ENCODE measurements at regions not wholly inside any gene's neighbourhood (a gene's known extent, or its start where the extent isn't known, plus 50 kb on each side); places are given as distances from the start of the nearest gene placed in this dataset.
A peak's percentile ranks its signal among the peaks of the same experiment; 100 is the strongest.
"Not testable (repeated sequence)": the region's sequence is repeated elsewhere in the genome, so short reads cannot be mapped to it uniquely, and the experiment has no call there.

DNA sequence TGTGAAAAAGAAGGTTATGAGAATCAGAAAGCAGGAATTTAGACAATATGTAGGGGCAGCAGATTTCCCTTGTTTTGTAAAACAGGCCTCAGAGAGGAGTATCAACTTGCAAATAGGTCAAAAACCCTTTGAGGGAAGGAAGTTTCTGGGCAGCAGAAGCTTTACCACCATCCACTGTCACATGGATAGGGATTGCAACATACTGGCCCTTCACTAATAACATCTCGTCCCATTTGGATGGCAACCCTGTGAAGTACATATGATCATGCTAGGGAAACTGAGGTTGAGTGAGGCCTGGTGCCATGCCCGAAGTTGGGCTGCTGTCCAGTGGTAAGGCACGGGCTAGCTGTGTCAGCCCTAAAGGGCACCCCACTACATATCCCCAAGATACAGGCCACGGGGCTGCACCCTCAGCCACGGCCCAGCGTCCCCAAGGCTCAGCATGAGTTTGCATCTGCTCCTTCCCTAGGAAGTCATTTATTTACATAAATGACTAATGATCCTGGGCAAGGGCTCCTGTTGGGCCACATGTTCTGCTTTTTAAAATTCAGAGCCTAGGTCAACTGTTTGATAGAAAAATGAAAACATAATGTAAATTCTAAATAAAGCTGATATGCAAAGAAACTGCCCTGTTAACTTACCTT is 310.4 kb upstream of the PLGLB1 start:
- H3K36me3 Mint-ChIP-seq; DNase-seq (ENCODE audit: low spot score in 2 of 2); H3K4me3 Mint-ChIP-seq; H3K27ac Mint-ChIP-seq; ATAC-seq; H3K9me3 Mint-ChIP-seq: not testable (repeated sequence)
- peaks cover 19% of the 10 kb centered on the region for H3K4me1 Mint-ChIP-seq

DNA sequence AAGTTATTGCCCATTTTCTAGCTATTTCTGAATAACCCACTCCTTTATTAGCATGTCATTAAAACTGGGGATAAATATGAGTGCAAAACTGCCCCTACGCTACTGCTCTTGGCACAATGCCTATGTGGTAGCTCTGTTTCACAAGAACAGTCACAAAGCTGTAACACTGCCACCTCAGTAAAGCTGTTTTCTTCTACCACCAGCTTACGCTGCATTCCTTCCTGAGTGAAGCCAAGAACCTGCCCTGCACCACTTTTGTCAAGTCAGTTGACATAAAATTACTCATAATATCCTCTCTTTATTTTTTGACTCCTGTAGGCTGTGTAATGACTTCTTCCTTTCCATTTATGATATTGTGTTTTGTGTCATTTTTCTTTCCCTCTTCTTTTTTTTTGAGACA is 313.2 kb upstream of the PLGLB1 start:
- peak; percentile 84 for ATAC-seq
- H3K4me1 Mint-ChIP-seq = peaks cover 19% of the 10 kb centered on the region
- not testable (repeated sequence) for H3K36me3 Mint-ChIP-seq; H3K4me3 Mint-ChIP-seq; DNase-seq (ENCODE audit: low spot score in 2 of 2); H3K27ac Mint-ChIP-seq; H3K9me3 Mint-ChIP-seq

DNA sequence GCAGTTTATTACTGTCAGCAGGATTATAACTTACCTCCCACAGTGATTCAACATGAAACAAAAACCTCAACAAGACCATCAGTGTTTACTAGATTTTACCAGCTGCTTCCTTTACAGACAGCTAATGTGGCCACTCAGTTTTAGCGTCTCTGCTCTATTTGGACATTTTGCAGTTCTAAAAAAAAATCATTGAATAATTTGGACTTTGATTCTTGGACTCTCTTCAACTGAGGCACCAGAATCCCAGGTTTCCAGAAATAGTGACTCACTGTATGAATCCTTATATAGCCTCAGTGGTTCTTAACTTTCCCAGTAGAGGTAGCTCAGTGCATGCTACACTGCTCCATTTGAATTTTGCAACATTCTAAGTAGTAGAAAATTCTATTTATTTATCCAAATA is 317.4 kb upstream of the PLGLB1 start:
- ATAC-seq = peak; percentile 24
- H3K9me3 Mint-ChIP-seq; H3K36me3 Mint-ChIP-seq; H3K4me3 Mint-ChIP-seq; DNase-seq (ENCODE audit: low spot score in 2 of 2); H3K27ac Mint-ChIP-seq: not testable (repeated sequence)
- peaks cover 14% of the 10 kb centered on the region for H3K4me1 Mint-ChIP-seq

DNA sequence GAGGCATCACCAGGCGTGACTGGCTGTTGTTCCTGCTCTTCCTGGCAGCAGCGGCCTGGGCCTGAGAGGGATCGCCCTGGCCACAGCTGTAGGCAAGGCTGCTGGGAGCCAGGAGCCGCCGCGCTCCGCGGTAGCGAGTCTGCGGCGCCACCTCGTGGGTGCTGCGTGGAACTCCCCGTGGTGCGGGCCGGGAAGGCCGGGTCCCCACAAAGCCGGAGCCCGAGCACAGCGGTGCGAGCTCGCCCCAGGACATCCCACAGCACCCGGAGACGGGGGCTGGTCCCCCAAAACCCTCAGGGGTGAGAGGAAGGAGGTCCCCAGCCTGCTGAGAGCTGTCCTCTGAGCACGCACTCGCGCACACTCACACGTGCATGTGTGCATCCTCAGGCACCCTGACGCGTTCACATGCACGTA is 320.0 kb upstream of the PLGLB1 start:
- not testable (repeated sequence) for H3K9me3 Mint-ChIP-seq, H3K4me3 Mint-ChIP-seq, ATAC-seq, H3K27ac Mint-ChIP-seq, H3K4me1 Mint-ChIP-seq, H3K36me3 Mint-ChIP-seq
- peak; percentile 52 to 80 for DNase-seq (ENCODE audit: low spot score in 2 of 2)

DNA sequence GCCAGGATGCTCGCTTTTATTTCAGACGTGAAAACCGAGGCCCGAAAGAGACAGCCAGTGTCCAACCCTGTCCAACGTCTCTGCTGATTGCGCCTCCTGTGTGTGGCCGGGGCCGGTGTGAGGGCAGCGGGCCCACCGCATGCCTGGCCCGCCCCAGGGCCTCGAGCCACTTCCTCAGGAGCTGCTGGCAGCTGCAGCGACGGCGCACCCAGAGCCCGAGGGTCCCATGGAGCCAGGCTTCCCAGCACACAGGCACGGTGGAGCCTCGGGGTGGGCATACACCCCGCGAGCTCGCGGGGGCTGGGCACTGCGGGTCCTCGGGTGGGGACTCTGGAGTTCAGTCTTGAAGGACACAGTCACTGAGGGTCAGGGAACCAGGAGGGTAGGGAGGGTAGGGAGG is 320.5 kb upstream of the PLGLB1 start:
- not testable (repeated sequence) for H3K4me1 Mint-ChIP-seq; H3K9me3 Mint-ChIP-seq; DNase-seq (ENCODE audit: low spot score in 2 of 2); H3K4me3 Mint-ChIP-seq; H3K27ac Mint-ChIP-seq; H3K36me3 Mint-ChIP-seq; ATAC-seq

DNA sequence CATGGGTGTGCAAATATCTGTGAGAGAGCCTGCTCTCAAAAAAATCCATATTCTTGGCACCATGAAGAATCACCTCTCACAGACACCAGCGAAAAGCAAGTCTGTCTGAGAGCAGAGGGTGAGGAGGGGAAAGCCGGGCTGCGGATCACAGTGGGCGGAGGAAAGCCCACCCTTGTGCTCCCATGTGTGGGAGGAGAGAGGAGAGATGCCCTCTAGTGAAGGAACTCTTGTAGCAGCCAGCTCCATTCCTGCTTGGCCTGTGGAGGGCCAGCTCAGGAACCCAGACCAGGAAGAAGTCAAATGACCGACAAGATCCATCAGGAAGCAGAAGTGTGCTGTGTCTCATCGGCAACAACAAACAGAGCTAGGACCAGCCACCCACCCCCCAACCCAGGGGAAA is 321.7 kb upstream of the PLGLB1 start:
- not testable (repeated sequence) for H3K9me3 Mint-ChIP-seq, ATAC-seq, H3K36me3 Mint-ChIP-seq, H3K27ac Mint-ChIP-seq, H3K4me1 Mint-ChIP-seq, H3K4me3 Mint-ChIP-seq
- peak in 1 of 2 donors; percentile 37 for DNase-seq (ENCODE audit: low spot score in 2 of 2)

DNA sequence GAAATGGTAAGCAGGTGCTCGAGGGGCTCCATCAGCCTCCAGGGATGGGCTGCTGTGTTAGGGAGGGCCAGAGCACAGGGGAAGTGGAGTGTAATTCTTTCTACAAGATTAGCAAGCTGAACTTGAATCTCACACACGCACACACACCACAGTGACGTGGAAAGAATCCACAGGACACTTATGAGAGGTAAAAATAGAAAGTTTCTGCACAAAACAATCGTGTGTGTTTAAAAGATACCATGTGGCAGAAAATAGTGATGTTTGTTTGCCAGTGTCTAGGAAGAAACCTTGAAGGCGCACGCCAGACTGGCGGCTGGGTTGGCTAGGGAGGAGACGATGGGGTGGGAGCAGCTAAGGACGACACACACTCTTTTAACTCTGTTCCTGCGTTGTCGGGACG is 323.6 kb upstream of the PLGLB1 start:
- not testable (repeated sequence) for ATAC-seq; DNase-seq (ENCODE audit: low spot score in 2 of 2); H3K27ac Mint-ChIP-seq; H3K36me3 Mint-ChIP-seq; H3K9me3 Mint-ChIP-seq; H3K4me1 Mint-ChIP-seq; H3K4me3 Mint-ChIP-seq

DNA sequence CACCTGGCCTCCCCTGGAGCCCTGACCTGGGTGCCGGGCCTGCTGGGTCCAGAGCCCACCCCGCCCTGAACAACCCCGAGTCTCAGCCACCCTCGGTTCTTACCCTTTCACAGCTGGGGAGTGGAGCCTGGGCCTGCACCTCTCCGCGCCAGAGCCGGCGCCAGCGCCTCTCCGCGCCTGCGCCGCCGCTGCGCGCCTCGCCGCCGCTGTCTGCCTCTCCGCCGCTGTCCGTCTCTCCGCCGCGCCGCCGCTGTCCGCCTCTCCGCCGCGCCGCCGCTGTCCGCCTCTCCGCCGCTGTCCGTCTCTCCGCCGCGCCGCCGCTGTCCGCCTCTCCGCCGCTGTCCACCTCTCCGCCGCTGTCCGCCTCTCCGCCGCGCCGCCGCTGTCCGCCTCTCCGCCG is 326.9 kb upstream of the PLGLB1 start:
- H3K27ac Mint-ChIP-seq; DNase-seq (ENCODE audit: low spot score in 2 of 2); H3K4me3 Mint-ChIP-seq; ATAC-seq; H3K36me3 Mint-ChIP-seq; H3K4me1 Mint-ChIP-seq; H3K9me3 Mint-ChIP-seq: not testable (repeated sequence)

DNA sequence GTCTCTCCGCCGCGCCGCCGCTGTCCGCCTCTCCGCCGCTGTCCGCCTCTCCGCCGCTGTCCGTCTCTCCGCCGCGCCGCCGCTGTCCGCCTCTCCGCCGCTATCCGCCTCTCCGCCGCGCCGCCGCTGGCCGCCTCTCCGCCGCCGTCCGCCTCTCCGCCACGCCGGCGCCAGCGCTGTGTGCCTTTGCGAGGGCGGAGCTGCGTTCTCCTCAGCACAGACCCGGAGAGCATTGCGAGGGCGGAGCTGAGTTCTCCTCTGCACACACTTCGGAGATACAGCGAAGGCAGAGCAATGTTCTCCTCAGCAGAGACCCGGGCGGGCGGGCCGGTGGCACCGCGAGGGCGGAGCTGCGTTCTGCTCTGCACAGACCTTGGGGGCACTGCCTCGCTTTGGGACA is 327.4 kb upstream of the PLGLB1 start:
- not testable (repeated sequence) for H3K9me3 Mint-ChIP-seq; H3K36me3 Mint-ChIP-seq; H3K4me1 Mint-ChIP-seq; ATAC-seq; H3K27ac Mint-ChIP-seq; DNase-seq (ENCODE audit: low spot score in 2 of 2); H3K4me3 Mint-ChIP-seq

DNA sequence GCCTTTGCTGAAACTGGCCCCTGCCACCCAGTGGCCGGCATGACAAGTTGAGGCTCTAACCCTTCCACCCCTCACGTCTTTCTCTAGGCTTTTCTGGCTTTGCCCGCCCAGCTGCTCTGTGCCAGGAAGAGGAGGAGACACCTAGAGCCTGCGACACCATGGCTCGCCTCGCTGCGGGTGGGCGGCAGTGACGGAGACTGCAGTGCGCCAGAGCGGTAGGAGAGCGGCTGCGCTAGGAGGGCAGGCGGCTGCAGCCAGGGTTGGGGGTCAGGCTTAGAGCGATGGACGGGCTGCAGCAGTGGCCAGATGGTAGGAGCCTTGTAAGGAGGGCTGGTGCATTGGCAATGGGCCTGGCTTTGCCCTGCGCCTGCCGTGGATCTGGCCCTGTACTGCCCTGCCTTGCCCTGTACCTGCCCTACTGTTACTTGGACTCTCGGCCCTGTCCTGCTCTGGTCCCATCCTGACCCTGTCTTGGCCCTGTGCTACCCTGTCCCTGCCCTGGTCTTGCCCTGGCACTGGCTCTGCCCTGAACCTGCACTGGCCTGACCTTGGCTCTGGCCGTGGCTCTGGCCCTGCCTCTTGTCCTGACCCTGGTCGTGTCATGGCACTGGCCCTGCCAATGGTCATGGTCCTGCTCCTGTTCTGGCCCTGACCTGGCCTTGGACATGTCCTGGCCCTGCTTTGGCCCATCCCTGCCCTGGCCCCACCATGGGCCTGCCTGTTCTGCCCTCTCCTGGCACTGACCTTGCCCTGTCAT is 330.7 kb upstream of the PLGLB1 start:
- not testable (repeated sequence) for H3K36me3 Mint-ChIP-seq; DNase-seq (ENCODE audit: low spot score in 2 of 2); H3K27ac Mint-ChIP-seq; H3K4me1 Mint-ChIP-seq; H3K9me3 Mint-ChIP-seq; ATAC-seq; H3K4me3 Mint-ChIP-seq

DNA sequence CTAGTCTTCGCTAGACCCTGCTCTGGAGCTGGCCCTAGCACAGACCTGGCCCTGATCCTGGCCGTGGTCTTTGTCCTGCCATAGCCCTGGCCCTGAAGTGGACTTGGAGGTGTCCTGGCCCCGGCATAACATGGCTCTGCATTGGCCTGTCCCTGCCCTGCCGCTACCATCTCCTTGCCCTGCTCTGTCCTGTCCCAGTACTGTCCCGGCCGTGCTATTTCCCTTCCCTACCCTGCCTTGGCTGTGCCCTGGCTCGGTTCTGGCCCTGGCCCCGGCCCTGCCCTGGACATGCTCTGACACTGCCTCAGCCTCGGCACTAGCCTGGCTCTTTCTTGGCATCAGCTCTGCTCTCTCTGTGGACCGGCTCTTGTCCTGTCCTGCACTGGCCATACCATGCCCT is 331.8 kb upstream of the PLGLB1 start:
- not testable (repeated sequence) for H3K4me3 Mint-ChIP-seq; H3K9me3 Mint-ChIP-seq; H3K36me3 Mint-ChIP-seq; ATAC-seq; H3K27ac Mint-ChIP-seq; H3K4me1 Mint-ChIP-seq; DNase-seq (ENCODE audit: low spot score in 2 of 2)

DNA sequence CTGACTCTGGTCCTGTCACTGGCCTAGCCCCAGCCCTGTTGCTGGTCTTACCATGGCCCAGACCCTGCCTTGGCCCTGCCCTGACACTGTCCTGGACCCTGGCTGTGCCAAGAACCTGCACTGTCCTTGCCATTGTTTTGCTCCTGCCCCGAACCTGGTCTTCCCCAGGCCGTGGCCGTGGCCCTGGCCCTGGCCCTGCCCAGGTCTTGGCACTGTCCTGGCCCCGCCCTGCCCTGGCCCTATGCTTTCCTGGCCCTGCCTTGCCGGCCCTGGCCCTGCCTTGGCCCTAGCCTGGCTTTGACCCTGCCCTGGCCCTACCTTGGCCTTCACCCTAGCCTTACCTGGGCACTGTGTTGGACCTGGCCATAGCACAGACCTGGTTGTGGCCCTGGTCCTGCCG is 332.5 kb upstream of the PLGLB1 start:
- H3K4me1 Mint-ChIP-seq; H3K4me3 Mint-ChIP-seq; DNase-seq (ENCODE audit: low spot score in 2 of 2); H3K27ac Mint-ChIP-seq; H3K9me3 Mint-ChIP-seq; H3K36me3 Mint-ChIP-seq; ATAC-seq: not testable (repeated sequence)

DNA sequence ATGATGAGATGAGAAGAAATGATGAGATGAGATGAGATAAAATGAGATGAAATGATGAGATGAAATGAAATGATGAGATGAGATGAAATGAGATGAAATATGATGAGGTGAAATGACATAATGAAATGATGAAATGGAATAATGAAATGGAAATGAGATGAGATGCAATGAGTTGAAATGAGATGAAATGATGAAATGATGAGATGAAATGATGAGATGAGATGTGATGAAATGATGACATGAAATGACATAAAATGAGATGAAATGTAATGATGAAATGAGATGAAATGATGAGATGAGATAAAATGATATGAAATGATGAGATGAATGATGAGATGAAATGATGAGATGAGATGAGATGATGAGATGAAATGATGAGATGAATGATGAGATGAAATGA is 338.6 kb upstream of the PLGLB1 start:
- not testable (repeated sequence) for H3K4me3 Mint-ChIP-seq; ATAC-seq; H3K36me3 Mint-ChIP-seq; H3K27ac Mint-ChIP-seq; DNase-seq (ENCODE audit: low spot score in 2 of 2); H3K9me3 Mint-ChIP-seq; H3K4me1 Mint-ChIP-seq

DNA sequence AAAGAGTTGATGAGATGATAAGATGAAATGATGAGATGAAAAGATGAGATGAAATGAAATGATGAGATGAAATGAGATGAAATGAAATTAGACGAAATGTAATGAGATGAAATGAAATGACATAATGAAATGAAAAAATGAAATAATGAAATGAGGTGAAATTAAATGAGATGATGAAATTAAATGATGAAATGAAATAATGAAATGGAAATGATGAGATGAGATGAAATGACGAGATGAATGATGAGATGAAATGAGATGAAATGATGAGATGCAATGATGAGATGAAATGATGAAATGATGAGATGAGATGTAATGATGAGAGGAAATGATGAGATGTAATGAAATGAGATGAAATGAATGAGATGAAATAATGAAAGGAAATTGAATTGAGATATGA is 339.3 kb upstream of the PLGLB1 start:
- H3K27ac Mint-ChIP-seq; H3K36me3 Mint-ChIP-seq; H3K4me1 Mint-ChIP-seq; H3K4me3 Mint-ChIP-seq; ATAC-seq; H3K9me3 Mint-ChIP-seq; DNase-seq (ENCODE audit: low spot score in 2 of 2): not testable (repeated sequence)

DNA sequence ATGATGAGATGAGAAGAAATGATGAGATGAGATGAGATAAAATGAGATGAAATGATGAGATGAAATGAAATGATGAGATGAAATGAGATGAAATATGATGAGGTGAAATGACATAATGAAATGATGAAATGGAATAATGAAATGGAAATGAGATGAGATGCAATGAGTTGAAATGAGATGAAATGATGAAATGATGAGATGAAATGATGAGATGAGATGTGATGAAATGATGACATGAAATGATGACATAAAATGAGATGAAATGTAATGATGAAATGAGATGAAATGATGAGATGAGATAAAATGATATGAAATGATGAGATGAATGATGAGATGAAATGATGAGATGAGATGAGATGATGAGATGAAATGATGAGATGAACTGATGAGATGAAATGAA is 340.2 kb upstream of the PLGLB1 start:
- ATAC-seq; H3K4me1 Mint-ChIP-seq; DNase-seq (ENCODE audit: low spot score in 2 of 2); H3K4me3 Mint-ChIP-seq; H3K9me3 Mint-ChIP-seq; H3K27ac Mint-ChIP-seq; H3K36me3 Mint-ChIP-seq: not testable (repeated sequence)

DNA sequence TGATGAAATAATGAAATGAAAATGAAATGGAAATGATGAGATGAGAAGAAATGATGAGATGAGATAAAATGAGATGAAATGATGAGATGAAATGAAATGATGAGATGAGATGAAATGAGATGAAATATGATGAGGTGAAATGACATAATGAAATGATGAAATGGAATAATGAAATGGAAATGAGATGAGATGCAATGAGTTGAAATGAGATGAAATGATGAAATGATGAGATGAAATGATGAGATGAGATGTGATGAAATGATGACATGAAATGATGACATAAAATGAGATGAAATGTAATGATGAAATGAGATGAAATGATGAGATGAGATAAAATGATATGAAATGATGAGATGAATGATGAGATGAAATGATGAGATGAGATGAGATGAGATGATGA is 342.7 kb upstream of the PLGLB1 start:
- not testable (repeated sequence) for H3K27ac Mint-ChIP-seq; H3K36me3 Mint-ChIP-seq; ATAC-seq; H3K4me1 Mint-ChIP-seq; DNase-seq (ENCODE audit: low spot score in 2 of 2); H3K4me3 Mint-ChIP-seq; H3K9me3 Mint-ChIP-seq

Measured in stimulated activated effector memory CD8-positive, alpha-beta T cell treated with anti-CD3 and anti-CD28 coated beads, Interleukin-12 subunit alpha, Interleukin-12 subunit beta, amount 100 ng/mL, for 72 hours (primary cell).